Activated T-cell treated with anti-CD3 and anti-CD28 coated beads for 4 hours (primary cell): ENCODE measurements at regions not wholly inside any gene's neighbourhood (a gene's known extent, or its start where the extent isn't known, plus 50 kb on each side); places are given as distances from the start of the nearest gene placed in this dataset.
"Not testable (repeated sequence)": the region's sequence is repeated elsewhere in the genome, so short reads cannot be mapped to it uniquely, and the experiment has no call there.

Experiments used
- DNase-seq: peaks from one replicate; pipeline ENCODE4 v3.0.0-alpha.2; 2020

- DNase-seq = no peak
Measured at GRCh38 chr13:74557870-74558269, 423.7 kb upstream of the KLF12 start.

- no peak for DNase-seq
Measured at GRCh38 chr13:74555651-74556420, 421.6 kb upstream of the KLF12 start.

- no peak for DNase-seq
Measured at GRCh38 chr13:74555276-74555625, 421.0 kb upstream of the KLF12 start.

- DNase-seq = no peak
Measured at GRCh38 chr13:74554569-74555275, 420.5 kb upstream of the KLF12 start.

- no peak for DNase-seq
Measured at GRCh38 chr13:74550039-74550438, 415.8 kb upstream of the KLF12 start.

GRCh38 chr13:74536649-74537048 is 402.4 kb upstream of the KLF12 start:
- DNase-seq = not testable (repeated sequence)

- DNase-seq = no peak
Measured at GRCh38 chr13:74533226-74533625, 399.0 kb upstream of the KLF12 start.

- DNase-seq = no peak
Measured at GRCh38 chr13:74530011-74530410, 395.8 kb upstream of the KLF12 start.

- DNase-seq = no peak
Measured at GRCh38 chr13:74528734-74529513, 394.7 kb upstream of the KLF12 start.

GRCh38 chr13:74523057-74523456 is 388.9 kb upstream of the KLF12 start:
- no peak for DNase-seq

GRCh38 chr13:74511523-74511922 is 377.3 kb upstream of the KLF12 start:
- no peak for DNase-seq

GRCh38 chr13:74487091-74487722 is 353.0 kb upstream of the KLF12 start:
- no peak for DNase-seq

- no peak for DNase-seq
Measured at GRCh38 chr13:74485757-74486156, 351.6 kb upstream of the KLF12 start.

GRCh38 chr13:74479124-74479523 is 344.9 kb upstream of the KLF12 start:
- no peak for DNase-seq

GRCh38 chr13:74476788-74477187 is 342.6 kb upstream of the KLF12 start:
- no peak for DNase-seq

- DNase-seq = no peak
Measured at GRCh38 chr13:74476365-74476764, 342.2 kb upstream of the KLF12 start.

GRCh38 chr13:74466864-74467263 is 332.7 kb upstream of the KLF12 start:
- DNase-seq = no peak

GRCh38 chr13:74466020-74466419 is 331.8 kb upstream of the KLF12 start:
- no peak for DNase-seq

- no peak for DNase-seq
Measured at GRCh38 chr13:74465271-74465670, 331.1 kb upstream of the KLF12 start.

GRCh38 chr13:74464670-74465069 is 330.5 kb upstream of the KLF12 start:
- DNase-seq = no peak

- no peak for DNase-seq
Measured at GRCh38 chr13:74461011-74461410, 326.8 kb upstream of the KLF12 start.

- no peak for DNase-seq
Measured at GRCh38 chr13:74452881-74453280, 318.7 kb upstream of the KLF12 start.

- DNase-seq = no peak
Measured at GRCh38 chr13:74452176-74452575, 318.0 kb upstream of the KLF12 start.
